SK-N-SH (cell line): ENCODE measurements at regions not wholly inside any gene's neighbourhood (a gene's known extent, or its start where the extent isn't known, plus 50 kb on each side); places are given as distances from the start of the nearest gene placed in this dataset.

Experiments
- CHD2 ChIP-seq: fragments of 150-350 bp; IDR thresholded peaks from 2 replicates; pipeline ENCODE4 v1.6.1; 2018; ENCODE audit warnings: low read length; ENCODE audit not compliant: partially characterized antibody
- CTCF ChIP-seq: fragments of 200-600 bp; sonication (generic); IDR thresholded peaks from 2 replicates; pipeline ENCODE4 v1.6.1; 2017; ENCODE audit warnings: antibody characterized with exemption, mild to moderate bottlenecking, moderate library complexity
- EP300 ChIP-seq, 2 experiments: IDR thresholded peaks; 2 replicates each; pipeline versions ENCODE4 v1.4.0 to v1.6.1; 2012; ENCODE audit warnings: borderline replicate concordance in 1 of 2, low read depth in 1 of 2, low read length in 1 of 2
- FOXJ3 ChIP-seq: sonication (generic); formaldehyde crosslinking; IDR thresholded peaks from 2 replicates; pipeline ENCODE4 v1.5.1; 2020; ENCODE audit warnings: mild to moderate bottlenecking, missing genetic modification reagents
- NRF1 ChIP-seq: IDR thresholded peaks from 2 replicates; pipeline ENCODE4 v1.6.1; 2012; ENCODE audit warnings: low read depth, mild to moderate bottlenecking, low read length
- POLR2AphosphoS5 ChIP-seq: IDR thresholded peaks from 2 replicates; pipeline ENCODE4 v1.6.1; 2012; ENCODE audit warnings: low read depth, low read length
- REST ChIP-seq: IDR thresholded peaks from 2 replicates; pipeline ENCODE4 v1.6.1; 2012; ENCODE audit warnings: mild to moderate bottlenecking, low read depth, low read length, moderate library complexity
- SIN3A ChIP-seq: IDR thresholded peaks from 2 replicates; pipeline ENCODE4 v1.6.1; 2012; ENCODE audit warnings: low read depth, mild to moderate bottlenecking, low read length, moderate library complexity, borderline replicate concordance
- SMC3 ChIP-seq: IDR thresholded peaks from 2 replicates; pipeline ENCODE4 v1.6.1; 2012; ENCODE audit warnings: low read depth, low read length, improper control_type of control experiment
- USF1 ChIP-seq: IDR thresholded peaks from 2 replicates; pipeline ENCODE4 v1.4.0; 2012; ENCODE audit warnings: low read depth, borderline replicate concordance

GRCh38 chr21:18666725-18667124 lies 263.1 kb upstream of the TMPRSS15 start:
- TF ChIP-seq SMC3: no peak
- TF ChIP-seq CTCF: no peak
- no peak for TF ChIP-seq SIN3A
- no peak for TF ChIP-seq POLR2AphosphoS5
- no peak for TF ChIP-seq USF1
- no peak for TF ChIP-seq CHD2
- TF ChIP-seq FOXJ3 (CRISPR knock-in tag): no peak
- no peak for TF ChIP-seq EP300 (IDR thresholded peaks at IDR 0.05; ENCODE audit: borderline replicate concordance in 1 of 2, low read depth in 1 of 2, low read length in 1 of 2)
- no peak for TF ChIP-seq NRF1
- TF ChIP-seq REST: no peak
